Stimulated activated CD8-positive, alpha-beta memory T cell treated with anti-CD3 and anti-CD28 coated beads, Interleukin-2, amount 100 ng/mL, for 48 hours (primary cell): ENCODE measurements at regions not wholly inside any gene's neighbourhood (a gene's known extent, or its start where the extent isn't known, plus 50 kb on each side); places are given as distances from the start of the nearest gene placed in this dataset.

Source experiments
- DNase-seq, 2 donors: peaks; one replicate each; pipeline ENCODE4 v3.0.0-alpha.2; 2020; ENCODE audit warnings: low read depth in 2 of 2

- DNase-seq = no peak
Observed at GRCh38 chr3:95911767-95912166, 902.6 kb upstream of the EPHA6 start.

DNA sequence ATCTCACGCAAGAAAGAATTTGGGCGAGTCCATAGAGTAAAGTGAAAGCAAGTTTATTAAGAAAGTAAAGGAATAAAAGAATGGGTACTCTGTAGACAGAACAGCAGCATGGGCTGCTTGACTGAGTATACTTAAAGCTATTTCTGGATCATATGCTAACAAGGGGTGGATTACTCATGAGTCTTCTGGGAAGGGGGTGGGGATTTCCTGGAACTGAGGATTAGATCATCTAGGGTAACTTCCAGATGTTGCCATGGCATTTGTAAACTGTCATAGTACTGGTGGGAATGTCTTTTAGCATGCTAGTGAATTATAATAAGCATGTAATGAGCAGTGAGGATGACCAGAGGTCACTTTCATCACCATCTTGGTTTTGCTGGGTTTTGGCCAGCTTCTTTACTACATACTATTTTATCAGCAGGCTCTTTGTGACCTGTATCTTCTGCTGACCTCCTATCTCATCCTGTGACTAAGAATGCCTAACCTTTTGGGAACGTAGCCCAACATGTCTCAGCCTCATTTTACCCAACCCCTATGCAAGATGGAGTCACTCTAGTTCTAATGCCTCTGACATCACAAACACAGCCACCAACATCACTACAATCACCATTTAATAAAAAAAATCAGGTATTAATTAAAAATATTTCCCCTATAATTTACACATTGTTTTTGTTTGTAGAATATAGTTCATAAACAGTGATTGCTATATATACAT is 890.7 kb upstream of the EPHA6 start:
- peak in 1 of 2 donors; percentile 5 for DNase-seq

DNA sequence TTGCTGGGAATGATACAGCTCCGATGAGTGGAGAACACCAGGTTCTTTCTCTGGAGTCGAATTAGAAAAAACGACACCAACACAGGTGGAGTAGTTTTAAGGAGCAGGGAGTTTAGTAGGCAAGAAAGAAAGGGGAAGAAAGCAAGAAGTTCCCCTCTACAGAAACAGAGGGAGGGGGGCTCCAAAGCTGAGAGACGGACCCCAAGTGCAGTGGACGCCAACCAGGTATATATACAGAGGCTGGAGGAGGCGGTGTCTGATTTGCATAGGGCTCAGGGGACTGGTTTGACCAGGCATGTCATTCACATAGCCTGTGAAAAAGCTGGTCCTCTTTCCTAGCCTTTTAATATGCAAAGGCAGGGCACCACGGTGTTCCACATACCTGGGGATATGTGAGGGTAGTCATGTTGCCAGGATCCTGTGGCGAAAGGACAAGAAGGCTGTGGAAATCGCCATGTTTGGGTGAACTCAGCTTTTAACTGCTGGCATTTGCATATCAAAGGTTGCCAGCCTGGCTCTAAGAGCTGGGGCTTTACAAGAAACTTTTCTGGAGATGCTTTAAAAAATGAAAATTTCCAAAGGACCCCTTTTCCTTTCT is 887.4 kb upstream of the EPHA6 start:
- DNase-seq = no peak

- DNase-seq = no peak
Observed at GRCh38 chr3:95934181-95934580, 880.2 kb upstream of the EPHA6 start.

DNA sequence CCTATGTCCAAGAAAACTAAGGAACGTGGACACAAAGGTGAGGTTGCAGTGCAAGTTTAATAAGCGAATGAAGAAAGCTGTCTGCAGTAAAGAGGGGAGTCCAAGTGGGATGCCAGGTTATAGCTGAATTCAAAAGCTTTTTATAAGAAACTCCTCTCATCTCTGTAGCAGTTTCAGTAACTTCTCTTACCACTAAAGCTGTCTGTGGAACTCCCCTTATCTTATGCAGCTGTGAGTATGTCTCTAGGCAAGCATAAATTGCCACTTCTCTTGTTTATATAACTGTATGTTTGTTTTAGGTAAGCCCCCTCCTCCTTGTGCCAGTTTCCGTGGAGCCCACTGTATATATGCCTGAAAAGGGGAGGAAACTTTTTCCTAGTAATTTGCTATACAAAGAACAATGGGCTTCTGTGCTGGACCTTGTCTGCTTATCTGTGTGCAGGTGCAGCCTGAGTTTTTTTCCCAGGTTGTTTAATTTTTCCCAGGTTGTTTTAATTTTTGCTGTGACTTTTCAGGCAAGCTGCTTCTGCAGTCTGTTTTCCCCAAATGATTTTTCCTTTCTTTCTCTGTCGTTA is 875.1 kb upstream of the EPHA6 start:
- DNase-seq = no peak

DNA sequence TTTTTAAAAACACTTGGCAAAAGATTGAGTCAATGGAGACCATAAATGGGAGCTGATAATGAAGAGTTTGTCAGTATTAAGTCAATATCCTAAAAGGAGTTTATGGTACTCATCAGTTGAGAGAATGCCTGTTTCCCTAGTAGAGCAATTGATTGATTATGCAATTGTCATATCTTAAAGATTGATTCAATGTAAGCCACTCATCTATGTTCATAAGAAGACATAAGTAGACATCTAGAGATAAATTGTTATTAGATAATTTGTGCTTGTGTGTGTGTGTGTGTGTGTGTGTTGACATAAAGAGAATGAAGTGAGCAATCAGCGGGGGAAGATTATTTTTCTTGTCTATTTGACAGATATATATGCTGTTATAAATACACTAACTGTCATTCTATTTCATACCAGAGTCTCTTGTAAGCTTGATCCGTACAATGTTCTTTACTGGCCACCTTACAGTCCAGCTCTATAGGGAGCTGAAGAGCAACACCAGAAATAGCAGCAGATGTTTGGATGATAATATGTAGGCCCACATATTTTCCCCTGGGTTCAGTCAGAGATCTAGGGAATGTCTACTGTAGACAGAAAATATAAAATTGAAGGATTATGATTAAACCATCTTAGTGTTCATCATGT is 848.6 kb upstream of the EPHA6 start:
- DNase-seq = no peak

DNA sequence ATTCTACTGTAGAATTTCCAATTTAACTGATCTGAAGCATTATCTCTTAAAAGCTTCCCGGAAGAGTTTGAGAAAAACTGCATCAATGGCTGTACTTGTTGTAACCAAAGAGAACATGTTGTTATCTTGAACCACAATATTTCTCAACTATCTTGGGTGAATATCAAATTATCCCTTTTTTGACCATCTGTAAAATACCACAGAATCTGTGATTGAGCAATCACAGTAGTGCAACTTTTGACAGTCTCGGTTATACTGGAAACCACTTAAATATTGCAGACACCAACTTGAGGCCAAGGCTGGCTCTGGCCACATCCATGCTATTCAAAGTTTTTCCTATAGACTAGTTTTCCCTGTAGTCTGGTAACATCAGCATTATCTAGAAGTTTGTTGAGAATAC is 842.8 kb upstream of the EPHA6 start:
- DNase-seq = no peak

DNA sequence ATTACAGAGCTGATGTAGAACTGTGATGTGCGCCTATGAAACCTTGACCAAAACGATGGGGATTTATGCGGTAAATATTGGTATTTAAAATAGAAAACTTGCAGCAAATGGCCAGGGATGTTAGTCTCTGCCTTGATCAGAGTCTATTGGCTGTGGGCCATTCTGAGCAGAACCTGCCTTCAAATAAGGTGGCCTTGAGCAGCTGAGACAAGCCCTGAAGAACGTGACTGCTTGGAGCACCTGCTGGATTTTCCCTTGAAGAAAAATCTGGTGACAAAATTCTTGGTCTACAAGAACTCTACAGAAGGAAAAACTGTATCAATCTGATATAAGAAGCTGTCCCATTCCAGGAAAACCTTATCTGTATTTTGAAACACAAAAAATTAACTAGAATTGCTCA is 820.1 kb upstream of the EPHA6 start:
- no peak for DNase-seq

DNA sequence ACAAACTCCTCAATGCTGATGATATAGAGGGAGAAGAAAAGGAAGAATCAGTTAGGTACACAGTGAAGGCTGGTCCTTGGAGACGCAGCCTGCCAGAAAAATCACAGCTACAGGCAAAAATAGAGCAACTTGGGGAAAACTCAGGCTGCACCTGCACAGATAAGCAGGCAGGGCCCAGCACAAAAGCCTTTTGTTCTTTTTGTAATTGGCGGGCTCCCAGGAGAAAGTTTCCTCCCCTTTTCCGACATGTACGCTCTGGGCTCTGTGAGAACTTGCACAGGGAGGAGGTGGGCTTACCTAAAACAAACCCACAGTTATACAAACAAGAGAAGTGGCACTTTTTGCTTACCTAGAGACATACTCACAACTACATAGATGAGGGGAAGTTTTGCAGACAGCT is 813.4 kb upstream of the EPHA6 start:
- no peak for DNase-seq

DNA sequence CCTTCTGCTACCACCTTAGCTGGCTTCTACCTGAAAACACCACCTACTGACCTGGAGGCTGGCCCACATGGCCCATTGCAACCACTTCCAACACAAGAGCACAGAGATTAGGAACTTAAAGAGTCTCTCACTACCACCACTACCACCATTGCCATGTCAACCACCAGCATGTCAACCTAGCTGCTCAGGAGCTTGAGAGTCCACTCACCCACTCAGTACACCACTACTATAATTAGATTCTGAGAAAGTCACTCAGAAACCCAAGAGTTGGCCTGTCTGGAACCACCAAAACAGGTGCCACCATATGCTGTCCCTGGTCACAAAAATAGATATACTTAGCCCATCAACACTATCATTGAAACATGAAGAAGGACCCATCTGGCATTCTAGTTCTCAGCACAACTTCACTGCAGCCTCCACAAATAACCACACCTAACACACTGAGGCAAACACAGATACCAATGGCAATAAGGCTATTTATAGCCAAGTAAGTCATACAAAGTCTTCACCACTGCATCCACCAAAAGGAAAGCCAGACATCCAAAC is 806.7 kb upstream of the EPHA6 start:
- DNase-seq = no peak

GRCh38 chr3:96012939-96013338 is 801.5 kb upstream of the EPHA6 start:
- DNase-seq = no peak

- no peak for DNase-seq
Observed at GRCh38 chr3:96017556-96017955, 796.8 kb upstream of the EPHA6 start.

DNA sequence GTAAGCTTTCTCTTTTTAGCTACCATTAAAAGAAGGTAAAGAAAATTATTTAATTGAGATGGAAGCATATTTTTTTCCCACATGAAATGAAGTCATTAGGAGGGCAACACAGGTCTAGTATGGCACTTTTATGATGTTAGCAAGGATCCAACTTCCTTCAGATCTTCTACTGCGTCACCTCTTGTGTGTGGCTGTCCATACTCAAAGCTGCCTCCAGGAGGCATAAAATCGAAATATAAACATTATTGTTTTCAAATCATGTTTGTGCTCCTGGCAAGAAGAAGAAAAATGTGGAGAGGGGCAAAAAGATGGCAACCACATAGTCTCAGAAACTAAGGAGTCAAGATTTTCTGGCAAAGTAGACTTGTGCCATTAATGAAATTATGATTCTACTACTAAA is 791.7 kb upstream of the EPHA6 start:
- no peak for DNase-seq

DNA sequence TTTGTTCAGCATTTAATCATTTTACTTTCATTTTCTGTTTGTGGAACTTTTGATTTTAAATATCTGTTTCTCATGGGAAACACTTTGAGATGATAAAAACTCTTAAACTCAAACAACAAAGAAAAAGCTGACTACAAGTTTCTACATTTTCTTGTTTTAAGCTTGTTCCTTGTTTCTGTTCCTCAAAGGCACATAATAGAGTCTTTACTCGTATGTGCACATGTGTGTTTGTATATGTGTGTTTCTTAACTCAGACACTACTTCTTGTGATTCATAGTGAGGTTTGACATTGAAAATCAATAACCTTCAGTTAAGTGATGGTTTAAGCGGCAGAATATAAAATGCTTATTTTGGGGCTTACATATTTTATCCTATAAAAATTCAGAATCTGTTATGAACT is 786.7 kb upstream of the EPHA6 start:
- no peak for DNase-seq

DNA sequence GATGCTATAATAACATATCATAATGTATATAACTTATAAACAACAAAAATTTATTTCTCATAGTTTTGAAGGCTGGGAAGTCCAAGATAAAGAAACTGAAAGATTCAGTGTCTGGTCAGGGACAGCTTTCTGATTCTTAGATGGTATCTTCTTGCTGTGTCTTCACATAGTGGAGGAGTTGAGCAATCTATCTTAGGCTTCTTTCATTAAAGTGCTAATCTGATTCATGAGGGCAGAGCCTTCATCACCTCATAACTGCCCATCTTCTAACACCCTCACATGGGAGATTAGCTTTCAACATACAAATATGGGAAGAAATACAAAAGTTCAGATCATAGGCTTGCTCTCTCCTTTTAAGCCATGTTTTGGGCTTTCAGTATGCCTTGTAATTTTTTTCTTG is 774.8 kb upstream of the EPHA6 start:
- DNase-seq = no peak

- no peak for DNase-seq
Observed at GRCh38 chr3:96059301-96059700, 755.1 kb upstream of the EPHA6 start.

- no peak for DNase-seq
Observed at GRCh38 chr3:96069065-96069464, 745.3 kb upstream of the EPHA6 start.

DNA sequence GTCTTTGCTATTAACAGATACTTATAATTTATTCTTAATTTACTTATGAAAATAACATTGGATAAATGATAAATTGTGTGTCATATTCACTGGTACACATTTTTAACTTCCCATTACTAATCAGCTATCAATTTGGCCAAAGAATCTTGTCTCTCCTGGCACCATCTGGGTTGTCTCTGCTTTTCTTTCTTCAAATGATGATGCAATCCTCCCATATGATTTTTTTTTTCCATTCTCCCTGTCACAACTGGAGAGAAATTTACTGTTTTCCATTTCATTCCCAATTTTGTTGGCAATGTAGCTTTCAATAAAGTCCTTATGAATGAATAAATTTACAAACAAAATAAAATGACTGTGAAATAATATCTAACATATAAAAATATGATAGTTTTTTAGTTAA is 743.7 kb upstream of the EPHA6 start:
- no peak for DNase-seq

DNA sequence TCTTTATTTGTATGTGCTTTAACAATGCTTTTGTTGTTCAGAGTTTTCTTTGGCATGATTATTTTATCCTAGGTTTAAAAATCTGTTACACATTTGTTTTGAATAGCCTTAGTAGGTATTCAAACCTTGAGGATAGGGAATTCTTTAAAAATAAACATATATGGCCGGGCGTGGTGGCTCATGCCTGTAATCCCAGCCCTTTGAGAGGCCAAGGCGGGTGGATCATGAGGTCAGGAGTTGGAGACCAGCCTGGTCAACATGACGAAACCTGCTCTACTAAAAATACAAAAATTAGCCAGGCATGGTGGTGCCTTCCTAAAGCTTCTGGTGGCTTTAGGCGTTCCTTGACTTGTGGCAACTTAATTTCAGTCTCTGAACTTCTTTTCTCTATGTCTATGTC is 743.3 kb upstream of the EPHA6 start:
- DNase-seq = no peak

- DNase-seq = no peak
Observed at GRCh38 chr3:96072226-96072625, 742.2 kb upstream of the EPHA6 start.

DNA sequence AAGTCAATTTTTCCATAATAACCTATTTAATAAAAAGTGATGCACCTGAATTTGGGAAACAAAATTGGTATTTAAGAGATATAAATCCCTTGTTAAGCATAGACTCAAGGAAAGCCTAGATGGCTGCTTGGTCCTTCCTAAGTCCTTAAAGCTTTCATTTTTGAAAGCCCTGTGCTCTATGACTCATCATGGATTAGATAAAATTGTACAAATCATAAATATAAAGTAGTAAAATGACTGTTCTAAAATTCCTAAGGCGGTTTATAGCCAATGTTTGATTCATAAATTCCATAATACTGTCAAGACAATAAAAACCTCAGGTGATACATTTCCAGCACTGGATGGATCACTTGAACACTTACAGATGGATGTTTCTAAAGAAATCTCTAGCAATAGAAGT is 730.8 kb upstream of the EPHA6 start:
- no peak for DNase-seq

DNA sequence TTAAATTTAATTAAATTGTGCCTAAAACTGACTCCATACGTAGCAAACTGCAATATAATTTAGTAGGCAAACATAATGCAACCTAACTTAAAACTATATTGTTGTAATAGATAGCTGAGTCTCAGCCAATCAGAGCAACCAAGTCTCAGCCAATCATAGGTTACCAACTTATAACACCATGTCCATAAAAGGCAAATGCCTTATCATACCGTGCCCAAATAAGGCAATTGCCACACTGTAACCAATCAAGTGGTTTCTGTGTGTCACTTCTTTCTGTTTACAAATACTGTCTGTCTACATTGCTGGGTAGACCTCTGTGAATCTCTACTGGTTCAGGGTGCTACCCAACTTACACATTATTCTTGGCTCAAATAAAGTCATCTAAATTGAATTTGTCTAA is 728.4 kb upstream of the EPHA6 start:
- DNase-seq = no peak
